GM12891 (cell line): ENCODE measurements at regions not wholly inside any gene's neighbourhood (a gene's known extent, or its start where the extent isn't known, plus 50 kb on each side); places are given as distances from the start of the nearest gene placed in this dataset.

ENCODE experiments used
- DNase-seq: peaks from one replicate; pipeline ENCODE4 v3.0.0; 2011; ENCODE audit warnings: low spot score; ENCODE audit not compliant: insufficient read length
- FAIRE-seq: peaks from 2 replicates; lab custom pipeline; 2011; peaks lifted over from hg19 to GRCh38; lab: Jason Lieb, UNC
- PAX5 ChIP-seq: IDR thresholded peaks from 2 replicates; pipeline ENCODE4 v1.6.1; 2011; ENCODE audit warnings: low read length, moderate library complexity, mild to moderate bottlenecking; ENCODE audit not compliant: insufficient read depth, severe bottlenecking
- POLR2A ChIP-seq: IDR thresholded peaks from 2 replicates; pipeline ENCODE4 v1.6.1; 2011; ENCODE audit warnings: low read depth, low read length, control low read depth
- POLR2AphosphoS5 ChIP-seq: IDR thresholded peaks from 2 replicates; pipeline ENCODE4 v1.6.1; 2011; ENCODE audit warnings: low read depth, low read length, control low read depth
- POU2F2 ChIP-seq: IDR thresholded peaks from 2 replicates; pipeline ENCODE4 v1.6.1; 2011; ENCODE audit warnings: low read depth, mild to moderate bottlenecking, control low read depth, low read length, moderate library complexity
- SPI1 ChIP-seq: IDR thresholded peaks from 2 replicates; pipeline ENCODE4 v1.6.1; 2011; ENCODE audit warnings: low read depth, low read length, control low read depth
- TAF1 ChIP-seq: IDR thresholded peaks from 2 replicates; pipeline ENCODE4 v1.6.1; 2011; ENCODE audit warnings: low read depth, low read length, control low read depth

GRCh38 chr13:44768239-44768638 lies 192.1 kb upstream of the TSC22D1 start:
- TF ChIP-seq POLR2A (no peak), SPI1 (no peak)
- DNase-seq, result peak; percentile 23
- peak; percentile 78 for FAIRE-seq

- no peak for FAIRE-seq
- no peak for DNase-seq
- TF ChIP-seq POLR2A (no peak), POLR2AphosphoS5 (no peak), SPI1 (no peak), TAF1 (no peak), PAX5 (no peak), POU2F2 (no peak)
Measured at GRCh38 chr13:44765001-44765471, 188.9 kb upstream of the TSC22D1 start.

- FAIRE-seq, result no peak
- TF ChIP-seq SPI1 (no peak), POU2F2 (no peak), POLR2A (no peak), PAX5 (no peak), POLR2AphosphoS5 (no peak), TAF1 (no peak)
- DNase-seq, result no peak
Measured at GRCh38 chr13:44764302-44764692, 188.2 kb upstream of the TSC22D1 start.

- FAIRE-seq (no peak), DNase-seq (no peak)
Measured at GRCh38 chr13:44763615-44764301, 187.6 kb upstream of the TSC22D1 start.

GRCh38 chr13:44762911-44763310 lies 186.8 kb upstream of the TSC22D1 start:
- TF ChIP-seq PAX5 (no peak), SPI1 (no peak), TAF1 (no peak), POU2F2 (no peak), POLR2AphosphoS5 (no peak), POLR2A (no peak)
- no peak for DNase-seq
- no peak for FAIRE-seq

More at GRCh38 chr13:44763615-44764301, 187.6 kb upstream of the TSC22D1 start:
- TF ChIP-seq POLR2AphosphoS5, result no peak
- TF ChIP-seq PAX5, result no peak
- peak; percentile 74 for TF ChIP-seq SPI1
- TF ChIP-seq POLR2A, result no peak
- TF ChIP-seq TAF1, result no peak
- TF ChIP-seq POU2F2, result no peak

- FAIRE-seq, result no peak
- TF ChIP-seq SPI1, result no peak
- TF ChIP-seq POLR2A, result no peak
- no peak for TF ChIP-seq PAX5
- no peak for TF ChIP-seq POU2F2
- TF ChIP-seq TAF1, result no peak
- TF ChIP-seq POLR2AphosphoS5, result no peak
- no peak for DNase-seq
Measured at GRCh38 chr13:44760434-44760833, 184.3 kb upstream of the TSC22D1 start.

GRCh38 chr13:44759384-44760360 lies 183.5 kb upstream of the TSC22D1 start:
- TF ChIP-seq POU2F2, result no peak
- TF ChIP-seq PAX5, result no peak
- TF ChIP-seq POLR2AphosphoS5, result no peak
- no peak for TF ChIP-seq TAF1
- no peak for TF ChIP-seq SPI1
- TF ChIP-seq POLR2A, result no peak
- DNase-seq, result no peak
- FAIRE-seq, result no peak

GRCh38 chr13:44758630-44759383 lies 182.7 kb upstream of the TSC22D1 start:
- no peak for DNase-seq
- FAIRE-seq, result no peak

GRCh38 chr13:44757671-44758070 lies 181.5 kb upstream of the TSC22D1 start:
- FAIRE-seq (no peak), DNase-seq (no peak)
- TF ChIP-seq POLR2AphosphoS5 (no peak), POU2F2 (no peak), PAX5 (no peak), TAF1 (no peak)

More at GRCh38 chr13:44758630-44759383, 182.7 kb upstream of the TSC22D1 start:
- TF ChIP-seq POLR2A, result no peak
- TF ChIP-seq POLR2AphosphoS5, result no peak
- TF ChIP-seq SPI1, result no peak
- no peak for TF ChIP-seq POU2F2
- TF ChIP-seq PAX5, result no peak
- no peak for TF ChIP-seq TAF1
